Ovary (tissue), 3 donors: ENCODE measurements at regions not wholly inside any gene's neighbourhood (a gene's known extent, or its start where the extent isn't known, plus 50 kb on each side); places are given as distances from the start of the nearest gene placed in this dataset.

ENCODE experiments used
- CTCF ChIP-seq, 3 donors: fragments of 450-650 bp in 2 of 3; fragments of 200-600 bp in 1 of 3; IDR thresholded peaks; one replicate each; pipeline versions ENCODE4 v1.5.1 to v1.8.0; 2016 to 2022; ENCODE audit warnings: antibody characterized with exemption in 3 of 3, mild to moderate bottlenecking in 1 of 3
- EP300 ChIP-seq: sonication (generic); formaldehyde crosslinking; IDR thresholded peaks from one replicate; pipeline ENCODE4 v1.6.1; 2017; ENCODE audit warnings: antibody characterized with exemption
- POLR2A ChIP-seq: fragments of 450-650 bp; IDR thresholded peaks from one replicate; pipeline ENCODE4 v1.6.1; 2017; ENCODE audit warnings: antibody characterized with exemption, mild to moderate bottlenecking, moderate library complexity
- donor health status: DM: no; HTN: no; CAD: no.

GRCh38 chr9:134234001-134234660, 69.8 kb upstream of the RNU6ATAC start:
- no peak for TF ChIP-seq CTCF (IDR thresholded peaks at IDR 0.05)
- no peak for TF ChIP-seq POLR2A
- no peak for TF ChIP-seq EP300
